ENCODE measurements at regions not wholly inside any gene's neighbourhood (a gene's known extent, or its start where the extent isn't known, plus 50 kb on each side); places are given as distances from the start of the nearest gene placed in this dataset.

DNA sequence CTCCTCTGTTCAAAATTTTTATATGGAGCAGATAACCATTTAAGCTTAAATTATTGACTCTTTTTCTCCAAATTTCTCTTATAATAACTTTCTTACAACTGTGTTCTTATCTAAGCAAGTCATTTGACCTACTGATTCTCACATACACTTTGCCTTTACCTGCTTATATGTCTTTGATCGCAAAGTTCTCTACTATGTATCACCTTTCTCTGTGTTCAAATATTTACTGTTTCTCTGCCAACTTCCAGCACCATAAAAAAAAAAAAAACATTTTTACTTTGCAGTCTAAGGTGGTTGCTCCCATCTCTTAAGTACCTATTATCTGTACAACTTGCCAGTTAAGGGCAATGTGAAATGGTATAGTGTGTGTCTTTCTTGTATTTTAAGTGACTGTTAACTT is 100.8 kb upstream of the DPH6 start:
- TF ChIP-seq POLR2A (IDR thresholded peaks at IDR 0.05; ENCODE audit: low read depth, low read length): no peak
- TF ChIP-seq TAF1 (IDR thresholded peaks at IDR 0.05; ENCODE audit: borderline replicate concordance, low read depth, low read length): no peak
- TF ChIP-seq POLR2AphosphoS5 (IDR thresholded peaks at IDR 0.05; ENCODE audit: low read depth, low read length): no peak
